ENCODE measurements at regions not wholly inside any gene's neighbourhood (a gene's known extent, or its start where the extent isn't known, plus 50 kb on each side); places are given as distances from the start of the nearest gene placed in this dataset.
"Not testable (repeated sequence)": the region's sequence is repeated elsewhere in the genome, so short reads cannot be mapped to it uniquely, and the experiment has no call there.

DNA sequence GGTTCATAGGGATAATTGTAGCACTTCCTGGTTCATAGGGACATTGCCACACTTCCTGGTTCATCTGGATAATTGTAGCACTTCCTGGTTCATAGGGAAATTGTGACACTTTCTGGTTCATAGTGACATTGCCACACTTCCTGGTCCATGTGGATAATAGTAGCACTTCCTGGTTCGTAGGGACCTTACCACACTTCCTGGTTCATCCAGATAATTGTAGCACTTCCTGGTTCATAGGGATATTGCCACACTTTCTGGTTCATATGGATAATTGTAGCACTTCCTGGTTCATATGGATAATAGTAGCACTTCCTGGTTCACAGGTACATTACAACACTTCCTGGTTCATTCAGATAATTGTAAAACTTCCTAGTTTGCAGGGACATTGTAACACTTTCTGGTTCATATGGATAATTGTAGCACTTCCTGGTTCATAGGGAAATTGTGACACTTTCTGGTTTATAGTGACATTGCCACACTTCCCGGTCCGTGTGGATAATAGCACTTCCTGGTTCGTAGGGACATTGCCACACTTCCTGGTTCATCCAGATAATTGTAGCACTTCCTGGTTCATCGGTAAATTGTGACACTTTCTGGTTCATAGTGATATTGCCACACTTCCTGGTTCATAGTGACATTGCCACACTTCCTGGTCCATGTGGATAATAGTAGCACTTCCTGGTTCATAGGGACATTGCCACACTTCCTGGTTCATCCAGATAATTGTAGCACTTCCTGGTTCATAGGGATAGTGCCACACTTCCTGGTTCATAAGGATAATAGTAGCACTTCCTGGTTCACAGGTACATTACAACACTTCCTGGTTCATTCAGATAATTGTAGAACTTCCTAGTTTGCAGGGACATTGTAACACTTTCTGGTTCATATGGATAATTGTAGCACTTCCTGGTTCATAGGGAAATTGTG lies 60.8 kb upstream of the CD99 start:
- H2AK5ac ChIP-seq (ENCODE audit: low read depth, low read length); CTCF ChIA-PET (ENCODE audit: partially characterized antibody); H3K27me3 ChIP-seq (replicated peaks in 1 of 4; ENCODE audit: control insufficient read depth in 3 of 4, extremely low read depth in 1 of 4, insufficient read depth in 3 of 4, low read length in 3 of 4); POLR2A ChIA-PET (ENCODE audit: partially characterized antibody); H3K9me3 ChIP-seq (ENCODE audit: insufficient read depth in 2 of 2, low read depth in 1 of 2, low read length in 1 of 2); H4K8ac ChIP-seq (ENCODE audit: extremely low read depth, insufficient read depth, low read length); H2BK12ac ChIP-seq (ENCODE audit: low read depth, low read length); H3K4me1 ChIP-seq (replicated peaks in 1 of 4; ENCODE audit: control insufficient read depth in 3 of 4, insufficient read depth in 4 of 4, low read length in 3 of 4); H4K91ac ChIP-seq (replicated peaks; ENCODE audit: insufficient read length, low read length); H2BK20ac ChIP-seq (ENCODE audit: low read length); H3K23me2 ChIP-seq (ENCODE audit: low read depth, low read length); H4K20me1 ChIP-seq (replicated peaks in 1 of 2; ENCODE audit: control insufficient read depth in 1 of 2, insufficient read depth in 2 of 2, low read length in 2 of 2); H3K27ac ChIP-seq (ENCODE audit: low read depth, low read length); H3K14ac ChIP-seq (ENCODE audit: insufficient read length); H3K4ac ChIP-seq (replicated peaks; ENCODE audit: insufficient read length, low read depth, low read length); H3K18ac ChIP-seq (ENCODE audit: extremely low read depth, low read length); H2BK5ac ChIP-seq (ENCODE audit: low read depth, low read length); FAIRE-seq; H3K56ac ChIP-seq (replicated peaks; ENCODE audit: insufficient read length, low read depth, low read length); H3K79me2 ChIP-seq (ENCODE audit: control insufficient read depth in 1 of 2, insufficient read depth in 2 of 2, low read length in 2 of 2); H3K9ac ChIP-seq (replicated peaks in 1 of 4; ENCODE audit: extremely low read depth in 1 of 4, low read depth in 3 of 4, low read length in 3 of 4); H3K79me1 ChIP-seq (ENCODE audit: low read depth, low read length); H4K5ac ChIP-seq (ENCODE audit: insufficient read length, low read depth, low read length); H2BK120ac ChIP-seq (replicated peaks; ENCODE audit: low read depth, low read length); H2AFZ ChIP-seq (ENCODE audit: low read length); DNase-seq (ENCODE audit: low read depth in 1 of 2, low spot score in 2 of 2); H2BK15ac ChIP-seq (ENCODE audit: low read length); H3K23ac ChIP-seq (ENCODE audit: insufficient read length); H3K4me2 ChIP-seq (ENCODE audit: insufficient read depth in 1 of 2, low read depth in 2 of 2, low read length in 2 of 2); H3K4me3 ChIP-seq (ENCODE audit: extremely low read depth in 1 of 4, insufficient read depth in 2 of 4, low read depth in 3 of 4, low read length in 4 of 4): not testable (repeated sequence)
- WGBS, 2 experiments (ENCODE audit: extremely low coverage in 1 of 2, insufficient coverage in 1 of 2, insufficient read length in 1 of 2, insufficient replicate concordance in 2 of 2, low coverage in 1 of 2, low lambda C conversion rate in 2 of 2, missing lambda C conversion rate in 1 of 2): 88% methylated on average over 5 of the region's 5 CpGs; no CpG with 5 or more reads in 1 of the 2 experiments
- peaks cover 6 to 50% (median 34%) of the 10 kb centered on the region in 4 experiments; a peak in 7 of 8 replicates for H3K36me3 ChIP-seq (ENCODE audit: control insufficient read depth in 2 of 4, insufficient read depth in 4 of 4, low read length in 3 of 4)
